Neural progenitor cell (in vitro differentiated cells): ENCODE measurements at regions not wholly inside any gene's neighbourhood (a gene's known extent, or its start where the extent isn't known, plus 50 kb on each side); places are given as distances from the start of the nearest gene placed in this dataset.

ENCODE experiments used
- EZH2 ChIP-seq: fragments of 200-600 bp; sonication (generic); IDR thresholded peaks from 2 replicates; pipeline ENCODE4 v1.6.1; 2017; ENCODE audit warnings: antibody characterized with exemption, mild to moderate bottlenecking, moderate library complexity
- EZH2phosphoT487 ChIP-seq: fragments of 200-600 bp; sonication (generic); IDR thresholded peaks from 2 replicates; pipeline ENCODE4 v1.6.1; 2017; ENCODE audit warnings: antibody characterized with exemption
- TF ChIP-seq, protein P1 (sequence below): fragments of 200-600 bp; sonication (generic); IDR thresholded peaks from 2 replicates; pipeline ENCODE4 v1.5.1; 2017; ENCODE audit warnings: antibody characterized with exemption, mild to moderate bottlenecking

DNA sequence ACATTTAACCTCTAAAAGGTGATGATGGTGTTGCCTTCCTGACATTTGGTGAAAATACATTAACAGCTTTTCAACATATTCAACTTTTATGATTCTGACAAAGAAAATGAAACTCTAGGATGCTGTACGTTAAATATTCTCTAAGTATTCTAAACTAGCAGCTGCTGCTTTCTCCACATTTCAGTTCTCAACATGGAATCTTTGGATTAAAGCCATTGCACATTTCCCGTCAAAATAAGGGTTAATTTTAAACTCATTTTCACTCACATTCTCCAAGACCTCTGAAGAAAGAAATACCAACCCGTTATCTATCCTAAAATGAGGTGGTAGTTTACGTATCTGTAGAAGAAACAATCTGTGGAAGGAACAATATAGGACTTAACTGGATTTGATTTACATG, 655.7 kb upstream of the ARPP21 start:
- TF ChIP-seq, protein P1, sequence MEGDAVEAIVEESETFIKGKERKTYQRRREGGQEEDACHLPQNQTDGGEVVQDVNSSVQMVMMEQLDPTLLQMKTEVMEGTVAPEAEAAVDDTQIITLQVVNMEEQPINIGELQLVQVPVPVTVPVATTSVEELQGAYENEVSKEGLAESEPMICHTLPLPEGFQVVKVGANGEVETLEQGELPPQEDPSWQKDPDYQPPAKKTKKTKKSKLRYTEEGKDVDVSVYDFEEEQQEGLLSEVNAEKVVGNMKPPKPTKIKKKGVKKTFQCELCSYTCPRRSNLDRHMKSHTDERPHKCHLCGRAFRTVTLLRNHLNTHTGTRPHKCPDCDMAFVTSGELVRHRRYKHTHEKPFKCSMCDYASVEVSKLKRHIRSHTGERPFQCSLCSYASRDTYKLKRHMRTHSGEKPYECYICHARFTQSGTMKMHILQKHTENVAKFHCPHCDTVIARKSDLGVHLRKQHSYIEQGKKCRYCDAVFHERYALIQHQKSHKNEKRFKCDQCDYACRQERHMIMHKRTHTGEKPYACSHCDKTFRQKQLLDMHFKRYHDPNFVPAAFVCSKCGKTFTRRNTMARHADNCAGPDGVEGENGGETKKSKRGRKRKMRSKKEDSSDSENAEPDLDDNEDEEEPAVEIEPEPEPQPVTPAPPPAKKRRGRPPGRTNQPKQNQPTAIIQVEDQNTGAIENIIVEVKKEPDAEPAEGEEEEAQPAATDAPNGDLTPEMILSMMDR: no peak
- no peak for TF ChIP-seq EZH2
- TF ChIP-seq EZH2phosphoT487: no peak
